MG63 (cell line): ENCODE measurements at regions not wholly inside any gene's neighbourhood (a gene's known extent, or its start where the extent isn't known, plus 50 kb on each side); places are given as distances from the start of the nearest gene placed in this dataset.
A peak's percentile ranks its signal among the peaks of the same experiment; 100 is the strongest.

Experiments
- DNase-seq: peaks from one replicate; pipeline ENCODE4 v3.0.0-alpha.2; 2020
- H3K27me3 ChIP-seq: fragments of 250-450 bp; sonication (Bioruptor Pico); 2 replicates; pipeline ENCODE4 v1.5.1; 2020; ENCODE audit warnings: mild to moderate bottlenecking, moderate library complexity
- H3K36me3 ChIP-seq: fragments of 250-450 bp; sonication (Bioruptor Pico); 2 replicates; pipeline ENCODE4 v1.5.1; 2020; ENCODE audit warnings: mild to moderate bottlenecking, moderate library complexity
- H3K4me3 ChIP-seq: fragments of 250-450 bp; sonication (Bioruptor Pico); 2 replicates; pipeline ENCODE4 v1.5.1; 2020; ENCODE audit warnings: mild to moderate bottlenecking, moderate library complexity
- H3K9me3 ChIP-seq: fragments of 250-450 bp; sonication (Bioruptor Pico); 2 replicates; pipeline ENCODE4 v1.5.1; 2020; ENCODE audit warnings: mild to moderate bottlenecking, moderate library complexity

GRCh38 chr1:72846476-72847278 is 564.3 kb upstream of the NEGR1 start:
- no peaks in the 10 kb centered on the region for H3K9me3 ChIP-seq
- H3K36me3 ChIP-seq, result no peaks in the 10 kb centered on the region
- no peak overlapping the region for H3K4me3 ChIP-seq
- no peaks in the 10 kb centered on the region for H3K27me3 ChIP-seq
- no peak for DNase-seq

- DNase-seq, result no peak
- Histone ChIP-seq H3K36me3 (no peaks in the 10 kb centered on the region), H3K27me3 (no peaks in the 10 kb centered on the region), H3K4me3 (no peak overlapping the region), H3K9me3 (no peaks in the 10 kb centered on the region)
These were observed 563.6 kb upstream of the NEGR1 start for GRCh38 chr1:72845981-72846380.

GRCh38 chr1:72845381-72845780 is 563.0 kb upstream of the NEGR1 start:
- H3K27me3 ChIP-seq, result no peaks in the 10 kb centered on the region
- no peak overlapping the region for H3K4me3 ChIP-seq
- no peaks in the 10 kb centered on the region for H3K9me3 ChIP-seq
- no peak for DNase-seq
- H3K36me3 ChIP-seq, result no peaks in the 10 kb centered on the region

- DNase-seq, result no peak
- H3K4me3 ChIP-seq, result no peak overlapping the region
- no peaks in the 10 kb centered on the region for H3K27me3 ChIP-seq
- no peaks in the 10 kb centered on the region for H3K9me3 ChIP-seq
- H3K36me3 ChIP-seq, result no peaks in the 10 kb centered on the region
These were observed 555.4 kb upstream of the NEGR1 start for GRCh38 chr1:72837781-72838180.

- no peaks in the 10 kb centered on the region for H3K27me3 ChIP-seq
- H3K36me3 ChIP-seq, result no peaks in the 10 kb centered on the region
- peak; percentile 1 for DNase-seq
- no peak overlapping the region for H3K4me3 ChIP-seq
- no peaks in the 10 kb centered on the region for H3K9me3 ChIP-seq
These were observed 548.5 kb upstream of the NEGR1 start for GRCh38 chr1:72830606-72831390.

- H3K4me3 ChIP-seq, result no peak overlapping the region
- no peaks in the 10 kb centered on the region for H3K27me3 ChIP-seq
- H3K36me3 ChIP-seq, result no peaks in the 10 kb centered on the region
- DNase-seq, result no peak
- no peaks in the 10 kb centered on the region for H3K9me3 ChIP-seq
These were observed 544.9 kb upstream of the NEGR1 start for GRCh38 chr1:72827278-72827677.

GRCh38 chr1:72804541-72804940 is 522.2 kb upstream of the NEGR1 start:
- Histone ChIP-seq H3K36me3 (no peaks in the 10 kb centered on the region), H3K4me3 (no peak overlapping the region), H3K9me3 (no peaks in the 10 kb centered on the region), H3K27me3 (no peaks in the 10 kb centered on the region; the same call in 1 of the 2 replicates)
- no peak for DNase-seq

GRCh38 chr1:72781038-72781437 is 498.7 kb upstream of the NEGR1 start:
- H3K36me3 ChIP-seq, result no peaks in the 10 kb centered on the region
- no peaks in the 10 kb centered on the region for H3K9me3 ChIP-seq
- no peak for DNase-seq
- H3K27me3 ChIP-seq, result no peaks in the 10 kb centered on the region
- H3K4me3 ChIP-seq, result no peak overlapping the region

- Histone ChIP-seq H3K36me3 (no peaks in the 10 kb centered on the region), H3K9me3 (no peaks in the 10 kb centered on the region), H3K4me3 (no peak overlapping the region), H3K27me3 (no peaks in the 10 kb centered on the region)
- DNase-seq, result no peak
These were observed 497.9 kb upstream of the NEGR1 start for GRCh38 chr1:72780212-72780611.

- Histone ChIP-seq H3K9me3 (no peaks in the 10 kb centered on the region), H3K4me3 (no peak overlapping the region), H3K36me3 (no peaks in the 10 kb centered on the region), H3K27me3 (no peaks in the 10 kb centered on the region)
- DNase-seq, result no peak
These were observed 495.6 kb upstream of the NEGR1 start for GRCh38 chr1:72777918-72778317.

GRCh38 chr1:72763481-72763880 is 481.1 kb upstream of the NEGR1 start:
- H3K36me3 ChIP-seq, result no peaks in the 10 kb centered on the region

GRCh38 chr1:72759486-72759885 is 477.1 kb upstream of the NEGR1 start:
- DNase-seq, result no peak
- no peak overlapping the region for H3K4me3 ChIP-seq

More at GRCh38 chr1:72763481-72763880, 481.1 kb upstream of the NEGR1 start:
- DNase-seq, result no peak
- no peak overlapping the region for H3K4me3 ChIP-seq
- no peaks in the 10 kb centered on the region for H3K27me3 ChIP-seq
- no peaks in the 10 kb centered on the region for H3K9me3 ChIP-seq

GRCh38 chr1:72757843-72758242 is 475.5 kb upstream of the NEGR1 start:
- Histone ChIP-seq H3K9me3 (no peaks in the 10 kb centered on the region), H3K36me3 (no peaks in the 10 kb centered on the region), H3K4me3 (no peak overlapping the region), H3K27me3 (no peaks in the 10 kb centered on the region)
- no peak for DNase-seq

More at GRCh38 chr1:72759486-72759885, 477.1 kb upstream of the NEGR1 start:
- no peaks in the 10 kb centered on the region for H3K36me3 ChIP-seq
- no peaks in the 10 kb centered on the region for H3K27me3 ChIP-seq
- H3K9me3 ChIP-seq, result no peaks in the 10 kb centered on the region

GRCh38 chr1:72745413-72745812 is 463.1 kb upstream of the NEGR1 start:
- no peaks in the 10 kb centered on the region for H3K9me3 ChIP-seq
- no peaks in the 10 kb centered on the region for H3K27me3 ChIP-seq
- H3K4me3 ChIP-seq, result no peak overlapping the region
- no peaks in the 10 kb centered on the region for H3K36me3 ChIP-seq
- no peak for DNase-seq

- no peak overlapping the region for H3K4me3 ChIP-seq
- no peak for DNase-seq
- H3K27me3 ChIP-seq, result no peaks in the 10 kb centered on the region
- no peaks in the 10 kb centered on the region for H3K9me3 ChIP-seq
- H3K36me3 ChIP-seq, result no peaks in the 10 kb centered on the region
These were observed 452.1 kb upstream of the NEGR1 start for GRCh38 chr1:72734415-72734814.

GRCh38 chr1:72724951-72725861 is 442.9 kb upstream of the NEGR1 start:
- Histone ChIP-seq H3K4me3 (no peak overlapping the region), H3K9me3 (no peaks in the 10 kb centered on the region), H3K27me3 (no peaks in the 10 kb centered on the region), H3K36me3 (no peaks in the 10 kb centered on the region)
- no peak for DNase-seq

- no peak for DNase-seq
- Histone ChIP-seq H3K27me3 (no peaks in the 10 kb centered on the region), H3K4me3 (no peak overlapping the region), H3K36me3 (no peaks in the 10 kb centered on the region), H3K9me3 (no peaks in the 10 kb centered on the region)
These were observed 423.6 kb upstream of the NEGR1 start for GRCh38 chr1:72705921-72706320.
